Forelimb muscle (tissue), 1 donor: ENCODE measurements at regions not wholly inside any gene's neighbourhood (a gene's known extent, or its start where the extent isn't known, plus 50 kb on each side); places are given as distances from the start of the nearest gene placed in this dataset.
"Not testable (repeated sequence)": the region's sequence is repeated elsewhere in the genome, so short reads cannot be mapped to it uniquely, and the experiment has no call there.

Experiments
- DNase-seq: peaks from one replicate; pipeline ENCODE4 v3.0.0-alpha.2; 2013; ENCODE audit warnings: low read depth

GRCh38 chr3:74832925-74833324, 218.5 kb upstream of the CNTN3 start:
- DNase-seq, result no peak

GRCh38 chr3:74830845-74831244, 216.4 kb upstream of the CNTN3 start:
- not testable (repeated sequence) for DNase-seq

- DNase-seq, result not testable (repeated sequence)
These were observed 210.9 kb upstream of the CNTN3 start for GRCh38 chr3:74825404-74825803.

- no peak for DNase-seq
These were observed 209.9 kb upstream of the CNTN3 start for GRCh38 chr3:74824366-74824765.

- no peak for DNase-seq
These were observed 199.7 kb upstream of the CNTN3 start for GRCh38 chr3:74814181-74814580.

GRCh38 chr3:74812756-74813155, 198.3 kb upstream of the CNTN3 start:
- DNase-seq, result no peak

- no peak for DNase-seq
These were observed 194.2 kb upstream of the CNTN3 start for GRCh38 chr3:74808506-74809275.

- no peak for DNase-seq
These were observed 187.5 kb upstream of the CNTN3 start for GRCh38 chr3:74801924-74802323.

GRCh38 chr3:74789111-74789510, 174.7 kb upstream of the CNTN3 start:
- DNase-seq, result no peak

GRCh38 chr3:74787011-74787410, 172.6 kb upstream of the CNTN3 start:
- no peak for DNase-seq

- no peak for DNase-seq
These were observed 156.9 kb upstream of the CNTN3 start for GRCh38 chr3:74771401-74771800.

- no peak for DNase-seq
These were observed 153.6 kb upstream of the CNTN3 start for GRCh38 chr3:74768010-74768409.

- no peak for DNase-seq
These were observed 151.9 kb upstream of the CNTN3 start for GRCh38 chr3:74766405-74766804.

- no peak for DNase-seq
These were observed 149.4 kb upstream of the CNTN3 start for GRCh38 chr3:74763830-74764229.

GRCh38 chr3:74756674-74757073, 142.2 kb upstream of the CNTN3 start:
- no peak for DNase-seq

GRCh38 chr3:74752290-74752689, 137.8 kb upstream of the CNTN3 start:
- DNase-seq, result no peak

GRCh38 chr3:74751775-74752174, 137.3 kb upstream of the CNTN3 start:
- no peak for DNase-seq

GRCh38 chr3:74750901-74751300, 136.4 kb upstream of the CNTN3 start:
- DNase-seq, result no peak

- DNase-seq, result no peak
These were observed 124.8 kb upstream of the CNTN3 start for GRCh38 chr3:74739242-74739641.

GRCh38 chr3:74722211-74722610, 107.8 kb upstream of the CNTN3 start:
- DNase-seq, result no peak

- no peak for DNase-seq
These were observed 99.5 kb upstream of the CNTN3 start for GRCh38 chr3:74713977-74714376.

GRCh38 chr3:74711913-74712512, 97.6 kb upstream of the CNTN3 start:
- DNase-seq, result no peak

GRCh38 chr3:74709951-74710350, 95.5 kb upstream of the CNTN3 start:
- DNase-seq, result no peak
